ENCODE measurements at regions not wholly inside any gene's neighbourhood (a gene's known extent, or its start where the extent isn't known, plus 50 kb on each side); places are given as distances from the start of the nearest gene placed in this dataset.

DNA sequence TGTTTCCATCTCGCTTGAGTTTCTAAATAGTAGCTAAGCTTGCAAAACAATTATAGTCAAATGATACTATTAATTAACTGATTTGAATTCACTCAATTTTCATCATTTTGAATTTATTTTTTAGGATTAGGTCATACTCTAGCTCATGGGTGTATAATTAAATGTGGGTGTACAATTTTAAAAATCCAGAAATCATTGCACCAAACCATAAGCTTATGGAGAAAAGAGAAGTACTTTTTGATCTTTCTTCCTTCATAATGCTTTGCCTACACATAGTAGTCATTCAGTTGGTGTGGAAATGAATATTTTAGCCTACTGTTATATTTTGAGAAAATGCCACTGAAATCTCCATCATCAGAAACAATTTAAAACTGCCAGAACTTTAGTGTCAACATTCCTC, 175.1 kb downstream of the CD47 start:
- Histone ChIP-seq H3K4me2 (ENCODE audit: low read length) (no peak overlapping the region), H3K36me3 (ENCODE audit: insufficient read depth, low read length) (no peaks in the 10 kb centered on the region), H4K20me1 (ENCODE audit: insufficient read depth, low read length) (no peaks in the 10 kb centered on the region), H2AFZ (ENCODE audit: low read length) (no peak overlapping the region), H3K79me2 (ENCODE audit: insufficient read depth, low read depth, low read length) (no peaks in the 10 kb centered on the region), H3K4me1 (ENCODE audit: insufficient read depth, low read length, poor library complexity, severe bottlenecking) (no peaks in the 10 kb centered on the region), H3K4me3 (ENCODE audit: low read depth, low read length, poor library complexity, severe bottlenecking) (no peak overlapping the region), H3K27ac (ENCODE audit: low read depth, low read length, poor library complexity, severe bottlenecking) (no peak overlapping the region), H3K9me2 (ENCODE audit: insufficient read depth, low read length) (no peaks in the 10 kb centered on the region), H3K9me3 (ENCODE audit: low read length) (no peaks in the 10 kb centered on the region)
- CTCF ChIA-PET (ENCODE audit: unreplicated experiment) = no interaction called here
- intact Hi-C loops (cut with micrococcal nuclease; ENCODE audit: unreplicated experiment) = no loop called here
- POLR2A ChIA-PET = no interaction called here
- TF ChIP-seq EZH2phosphoT487 (IDR thresholded peaks at IDR 0.05; ENCODE audit: borderline replicate concordance, low read depth, low read length) = no peak
- TF ChIP-seq, protein P1, sequence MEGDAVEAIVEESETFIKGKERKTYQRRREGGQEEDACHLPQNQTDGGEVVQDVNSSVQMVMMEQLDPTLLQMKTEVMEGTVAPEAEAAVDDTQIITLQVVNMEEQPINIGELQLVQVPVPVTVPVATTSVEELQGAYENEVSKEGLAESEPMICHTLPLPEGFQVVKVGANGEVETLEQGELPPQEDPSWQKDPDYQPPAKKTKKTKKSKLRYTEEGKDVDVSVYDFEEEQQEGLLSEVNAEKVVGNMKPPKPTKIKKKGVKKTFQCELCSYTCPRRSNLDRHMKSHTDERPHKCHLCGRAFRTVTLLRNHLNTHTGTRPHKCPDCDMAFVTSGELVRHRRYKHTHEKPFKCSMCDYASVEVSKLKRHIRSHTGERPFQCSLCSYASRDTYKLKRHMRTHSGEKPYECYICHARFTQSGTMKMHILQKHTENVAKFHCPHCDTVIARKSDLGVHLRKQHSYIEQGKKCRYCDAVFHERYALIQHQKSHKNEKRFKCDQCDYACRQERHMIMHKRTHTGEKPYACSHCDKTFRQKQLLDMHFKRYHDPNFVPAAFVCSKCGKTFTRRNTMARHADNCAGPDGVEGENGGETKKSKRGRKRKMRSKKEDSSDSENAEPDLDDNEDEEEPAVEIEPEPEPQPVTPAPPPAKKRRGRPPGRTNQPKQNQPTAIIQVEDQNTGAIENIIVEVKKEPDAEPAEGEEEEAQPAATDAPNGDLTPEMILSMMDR (conservative IDR thresholded peaks at IDR 0.05; ENCODE audit: low read length) = no peak
- no TSS peak for BruUV-seq (replicated peaks)
- DNase-seq (ENCODE audit: low spot score) = no peak

DNA sequence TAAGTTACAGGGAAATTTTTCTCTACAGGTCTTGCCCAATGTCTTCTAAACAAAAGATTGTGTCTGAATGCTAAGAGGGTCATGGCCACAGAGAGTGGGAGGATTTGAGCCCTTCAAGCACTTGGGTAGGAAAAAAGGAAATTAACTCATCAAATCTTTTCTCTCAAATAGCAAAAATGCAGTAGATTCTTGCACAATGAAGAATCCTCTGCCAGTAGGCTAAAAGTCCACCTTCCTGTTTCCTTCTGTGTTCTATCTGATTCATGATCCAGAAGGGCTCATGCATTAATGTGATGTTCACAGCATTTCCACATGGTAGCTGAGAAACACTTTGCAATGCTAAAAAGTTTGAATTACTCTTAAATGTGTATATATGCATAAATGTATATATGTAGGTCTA, 177.1 kb downstream of the CD47 start:
- intact Hi-C loops (cut with micrococcal nuclease; ENCODE audit: unreplicated experiment) = no loop called here
- H3K36me3 ChIP-seq (ENCODE audit: insufficient read depth, low read length) = no peaks in the 10 kb centered on the region
- BruUV-seq (replicated peaks) = no TSS peak
- H3K79me2 ChIP-seq (ENCODE audit: insufficient read depth, low read depth, low read length) = no peaks in the 10 kb centered on the region
- H3K9me3 ChIP-seq (ENCODE audit: low read length) = no peaks in the 10 kb centered on the region
- no peak for DNase-seq (ENCODE audit: low spot score)
- H4K20me1 ChIP-seq (ENCODE audit: insufficient read depth, low read length) = no peaks in the 10 kb centered on the region
- no peak overlapping the region for H2AFZ ChIP-seq (ENCODE audit: low read length)
- ChIA-PET CTCF (ENCODE audit: unreplicated experiment) (no interaction called here), POLR2A (no interaction called here)
- no peaks in the 10 kb centered on the region for H3K9me2 ChIP-seq (ENCODE audit: insufficient read depth, low read length)
- no peak for TF ChIP-seq EZH2phosphoT487 (IDR thresholded peaks at IDR 0.05; ENCODE audit: borderline replicate concordance, low read depth, low read length)
- no peak overlapping the region for H3K27ac ChIP-seq (ENCODE audit: low read depth, low read length, poor library complexity, severe bottlenecking)
- H3K4me1 ChIP-seq (ENCODE audit: insufficient read depth, low read length, poor library complexity, severe bottlenecking) = no peaks in the 10 kb centered on the region
- no peak overlapping the region for H3K4me2 ChIP-seq (ENCODE audit: low read length)
- H3K4me3 ChIP-seq (ENCODE audit: low read depth, low read length, poor library complexity, severe bottlenecking) = no peak overlapping the region

GRCh38 chr3:107911337-107912000, 179.4 kb downstream of the CD47 start:
- H3K79me2 ChIP-seq (ENCODE audit: insufficient read depth, low read depth, low read length) = no peaks in the 10 kb centered on the region
- H3K4me1 ChIP-seq (ENCODE audit: insufficient read depth, low read length, poor library complexity, severe bottlenecking) = no peaks in the 10 kb centered on the region
- BruUV-seq (replicated peaks) = no TSS peak
- H3K4me2 ChIP-seq (ENCODE audit: low read length) = no peak overlapping the region
- H3K9me2 ChIP-seq (ENCODE audit: insufficient read depth, low read length) = no peaks in the 10 kb centered on the region
- no peak overlapping the region for H3K4me3 ChIP-seq (ENCODE audit: low read depth, low read length, poor library complexity, severe bottlenecking)
- no peaks in the 10 kb centered on the region for H4K20me1 ChIP-seq (ENCODE audit: insufficient read depth, low read length)
- H3K36me3 ChIP-seq (ENCODE audit: insufficient read depth, low read length) = no peaks in the 10 kb centered on the region
- H2AFZ ChIP-seq (ENCODE audit: low read length) = no peak overlapping the region
- DNase-seq (ENCODE audit: low spot score) = no peak
- CTCF ChIA-PET (ENCODE audit: unreplicated experiment) = no interaction called here
- no peaks in the 10 kb centered on the region for H3K9me3 ChIP-seq (ENCODE audit: low read length)
- no peak overlapping the region for H3K27ac ChIP-seq (ENCODE audit: low read depth, low read length, poor library complexity, severe bottlenecking)
- POLR2A ChIA-PET = no interaction called here
- intact Hi-C loops (cut with micrococcal nuclease; ENCODE audit: unreplicated experiment) = no loop called here
- TF ChIP-seq, protein P1 (conservative IDR thresholded peaks at IDR 0.05; ENCODE audit: low read length) = no peak
- no peak for TF ChIP-seq EZH2phosphoT487 (IDR thresholded peaks at IDR 0.05; ENCODE audit: borderline replicate concordance, low read depth, low read length)

All from OCI-LY7 (cell line).